GM12873 (cell line): ENCODE measurements at regions not wholly inside any gene's neighbourhood (a gene's known extent, or its start where the extent isn't known, plus 50 kb on each side); places are given as distances from the start of the nearest gene placed in this dataset.

Source experiments
- TF ChIP-seq, protein P1 (sequence below): IDR thresholded peaks from 2 replicates; pipeline ENCODE4 v1.5.1; 2012; ENCODE audit warnings: low read depth, mild to moderate bottlenecking, moderate library complexity, low read length, control low read depth; ENCODE audit not compliant: insufficient read depth; ENCODE audit errors: missing control alignments

DNA sequence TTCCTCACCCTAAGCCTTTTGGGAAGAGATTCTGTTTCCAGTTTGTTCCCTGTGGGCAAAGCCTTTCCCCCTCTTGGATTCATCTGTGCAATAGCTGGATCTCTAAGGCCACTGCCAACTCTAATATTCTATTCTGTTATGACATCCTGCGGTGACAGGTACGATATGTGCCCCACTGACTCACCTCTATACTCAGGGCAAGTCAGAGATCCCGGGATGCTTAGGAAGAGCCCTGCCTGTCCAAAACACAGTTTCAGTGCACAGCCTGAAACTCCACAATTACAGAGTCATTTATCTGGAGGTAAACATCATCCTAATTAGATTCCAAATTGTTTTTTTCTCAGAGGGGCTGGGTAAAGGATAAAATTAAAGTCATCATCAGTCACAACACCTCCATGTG is 190.2 kb downstream of the TFCP2L1 start:
- TF ChIP-seq, protein P1, sequence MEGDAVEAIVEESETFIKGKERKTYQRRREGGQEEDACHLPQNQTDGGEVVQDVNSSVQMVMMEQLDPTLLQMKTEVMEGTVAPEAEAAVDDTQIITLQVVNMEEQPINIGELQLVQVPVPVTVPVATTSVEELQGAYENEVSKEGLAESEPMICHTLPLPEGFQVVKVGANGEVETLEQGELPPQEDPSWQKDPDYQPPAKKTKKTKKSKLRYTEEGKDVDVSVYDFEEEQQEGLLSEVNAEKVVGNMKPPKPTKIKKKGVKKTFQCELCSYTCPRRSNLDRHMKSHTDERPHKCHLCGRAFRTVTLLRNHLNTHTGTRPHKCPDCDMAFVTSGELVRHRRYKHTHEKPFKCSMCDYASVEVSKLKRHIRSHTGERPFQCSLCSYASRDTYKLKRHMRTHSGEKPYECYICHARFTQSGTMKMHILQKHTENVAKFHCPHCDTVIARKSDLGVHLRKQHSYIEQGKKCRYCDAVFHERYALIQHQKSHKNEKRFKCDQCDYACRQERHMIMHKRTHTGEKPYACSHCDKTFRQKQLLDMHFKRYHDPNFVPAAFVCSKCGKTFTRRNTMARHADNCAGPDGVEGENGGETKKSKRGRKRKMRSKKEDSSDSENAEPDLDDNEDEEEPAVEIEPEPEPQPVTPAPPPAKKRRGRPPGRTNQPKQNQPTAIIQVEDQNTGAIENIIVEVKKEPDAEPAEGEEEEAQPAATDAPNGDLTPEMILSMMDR, result no peak

DNA sequence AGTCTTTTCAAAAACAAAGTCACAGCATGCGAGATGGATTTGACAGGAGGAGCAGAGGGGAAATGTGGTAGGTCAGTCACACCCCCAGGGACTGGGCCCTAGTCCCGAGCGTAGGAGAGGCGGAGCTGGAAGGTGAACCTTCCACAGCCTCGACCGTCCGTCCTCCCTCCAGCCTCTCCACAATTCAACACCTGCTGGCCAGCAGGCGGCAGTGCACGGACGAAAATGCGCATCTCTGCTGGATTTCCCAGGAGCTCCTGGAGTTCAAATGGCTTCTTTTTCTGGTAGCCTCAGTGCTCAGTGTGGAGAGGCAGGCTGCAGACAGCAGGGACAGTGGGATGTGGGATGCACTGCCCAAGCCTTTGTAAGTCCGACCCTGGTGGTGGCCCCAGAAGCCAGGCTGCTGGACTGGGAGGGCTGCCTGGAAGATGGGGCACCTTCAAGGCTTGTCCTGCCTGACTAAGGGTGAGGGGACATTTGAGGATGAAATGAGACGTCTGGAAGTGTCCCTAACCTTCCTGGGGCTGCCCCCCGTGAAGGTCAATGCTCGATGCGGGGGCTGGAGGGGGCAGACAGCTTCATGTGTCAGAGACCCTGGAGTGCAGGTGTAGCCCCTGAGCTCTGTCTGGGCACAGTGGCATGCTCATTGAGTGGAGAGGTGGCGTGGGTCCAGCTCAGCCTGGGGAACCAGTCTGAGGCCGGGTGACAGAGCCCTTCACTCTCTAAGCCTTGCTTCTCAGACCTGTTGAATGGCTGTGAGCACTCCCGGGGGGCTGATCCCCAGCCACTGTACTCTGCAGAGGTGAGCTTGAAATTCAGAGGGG is 189.5 kb downstream of the TFCP2L1 start:
- TF ChIP-seq, protein P1, result peak; percentile 75

DNA sequence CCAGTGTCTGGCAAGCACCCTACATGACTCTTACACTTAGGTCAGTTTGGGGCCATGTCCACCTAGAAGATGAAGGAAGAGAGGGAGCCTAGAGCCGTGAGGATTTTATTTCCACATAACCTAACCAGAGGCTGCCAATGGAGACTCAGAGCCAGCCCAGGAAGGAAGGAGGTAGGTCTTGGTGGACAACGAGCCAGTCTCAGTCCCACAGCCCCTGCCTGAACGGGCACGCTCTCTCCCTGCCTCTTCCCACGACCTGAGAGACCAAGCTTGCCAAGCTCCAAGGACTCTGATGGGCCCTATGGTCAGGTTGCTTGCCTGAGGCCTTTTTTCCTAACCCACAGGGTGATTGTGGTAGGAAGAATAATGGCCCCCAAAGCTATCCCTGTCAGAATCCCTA is 188.4 kb downstream of the TFCP2L1 start:
- TF ChIP-seq, protein P1, result no peak

DNA sequence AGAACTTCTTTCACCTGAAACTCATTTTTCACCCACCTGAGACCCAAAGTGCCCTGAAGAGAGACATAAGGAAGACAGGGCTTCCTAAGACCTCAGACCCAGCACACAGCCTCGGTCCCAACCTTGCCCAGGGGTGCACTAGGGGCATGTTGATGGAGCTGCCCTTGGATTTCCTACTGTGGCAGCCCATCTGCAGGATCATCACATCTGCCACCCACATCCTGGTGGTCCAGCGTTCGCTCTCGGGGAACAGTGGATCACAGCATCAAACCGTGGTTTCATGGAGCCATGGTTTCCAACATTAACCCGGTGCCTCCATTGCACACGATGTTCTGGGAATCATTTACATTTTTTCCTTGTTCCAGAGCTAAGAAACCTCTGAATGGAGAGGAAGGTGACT is 186.4 kb downstream of the TFCP2L1 start:
- TF ChIP-seq, protein P1, result no peak

DNA sequence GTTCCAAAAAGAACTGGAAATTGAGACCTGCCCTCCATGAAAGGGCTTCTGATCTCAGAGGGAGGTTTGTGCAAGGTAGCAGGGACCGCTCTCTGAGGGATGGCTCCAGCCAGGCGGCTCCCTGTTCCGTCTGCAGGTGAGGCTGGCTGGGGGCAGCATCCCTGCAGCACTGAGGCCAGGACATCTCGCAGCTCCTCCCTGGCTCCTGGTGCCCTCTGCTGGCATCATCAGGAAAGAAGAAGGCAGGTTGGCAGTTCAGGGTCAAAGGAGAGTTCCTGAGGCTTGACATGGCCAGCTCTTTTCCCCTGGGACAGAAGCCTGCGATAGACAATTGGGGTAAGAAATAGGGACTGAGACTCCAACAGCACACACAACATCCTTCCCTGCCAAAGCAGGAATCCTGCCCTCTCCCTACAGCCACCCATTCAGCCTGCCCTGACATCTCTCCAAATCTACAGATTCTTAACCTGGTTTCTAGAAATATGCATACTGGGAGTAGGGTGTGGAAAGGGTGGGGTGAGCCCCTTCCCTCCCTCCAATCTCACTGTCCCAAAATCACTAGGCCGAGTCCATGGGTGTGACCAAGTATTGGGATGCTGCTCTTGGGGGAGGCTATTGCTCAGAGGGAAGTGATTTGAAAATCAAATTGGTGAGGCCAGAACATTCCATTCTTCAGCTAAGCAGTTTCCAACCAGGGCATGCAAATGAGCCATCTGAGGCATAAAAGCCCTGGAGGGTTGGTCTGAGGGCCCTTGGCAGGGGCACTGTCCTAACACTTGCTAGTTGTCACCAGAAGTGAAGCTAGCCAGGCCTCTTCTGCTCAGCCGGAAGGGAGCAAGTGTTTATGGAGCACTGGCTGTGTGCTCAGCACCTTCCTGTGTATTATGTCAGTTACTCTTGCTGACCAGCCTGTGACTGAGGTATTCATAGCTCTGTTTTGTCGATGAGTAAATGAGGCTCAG is 185.4 kb downstream of the TFCP2L1 start:
- TF ChIP-seq, protein P1, result peak; percentile 47

DNA sequence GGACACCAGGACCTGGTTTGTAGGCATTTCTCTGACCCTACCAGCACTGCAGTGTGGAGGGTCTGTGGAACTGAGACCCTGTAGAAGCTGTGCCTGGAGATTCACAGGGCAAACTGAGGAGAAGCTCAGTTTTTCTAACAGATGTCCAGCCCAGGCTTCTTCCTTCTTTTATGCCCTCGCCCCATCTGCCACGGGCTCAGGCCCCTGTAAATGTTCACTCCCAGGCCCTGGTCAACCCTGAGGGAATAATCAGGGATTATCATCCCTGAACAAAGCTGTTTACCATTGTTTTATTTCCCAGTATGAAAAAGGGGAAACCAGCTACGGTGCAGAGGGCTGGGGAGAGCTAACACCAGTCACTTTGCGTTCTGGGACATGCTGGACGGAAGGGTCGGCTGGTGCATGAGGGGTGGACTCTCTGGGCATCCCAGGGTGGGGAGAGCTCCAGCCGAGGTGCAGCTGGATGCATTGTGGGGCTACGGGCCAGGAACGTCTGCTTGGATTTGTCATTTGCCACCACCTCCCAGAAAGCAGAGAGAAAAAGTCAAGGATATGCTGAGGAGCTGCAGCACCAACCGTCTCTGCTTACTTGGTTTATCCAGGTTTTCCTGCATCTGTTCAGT is 183.8 kb downstream of the TFCP2L1 start:
- TF ChIP-seq, protein P1, result no peak

DNA sequence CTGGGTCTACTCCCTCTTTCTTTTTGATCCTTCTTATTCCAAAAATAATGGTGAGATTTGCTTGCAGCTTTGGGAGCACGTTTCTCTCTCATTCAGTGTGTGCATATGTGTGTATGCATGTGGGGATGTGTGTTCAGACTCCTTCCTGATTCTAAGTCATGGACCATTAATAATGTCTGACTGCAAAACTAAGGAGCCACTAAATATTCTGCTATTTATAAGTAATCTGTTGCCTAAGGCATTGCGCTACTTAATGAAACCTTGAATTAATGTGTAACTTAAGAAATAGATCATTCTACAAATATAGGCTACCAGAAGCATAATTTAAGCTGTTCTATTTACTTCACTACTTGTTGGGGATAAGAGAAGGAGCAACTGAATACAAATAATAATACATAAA is 182.1 kb downstream of the TFCP2L1 start:
- TF ChIP-seq, protein P1, result no peak
